Liver (tissue), 8 donors: ENCODE measurements at regions not wholly inside any gene's neighbourhood (a gene's known extent, or its start where the extent isn't known, plus 50 kb on each side); places are given as distances from the start of the nearest gene placed in this dataset.

Experiments used
- DNase-seq: peaks from one replicate; pipeline ENCODE4 v3.0.0-alpha.2; 2017; ENCODE audit warnings: low spot score
- H3K27ac ChIP-seq, 2 donors: one replicate each; pipeline ENCODE4 v1.7.0; 2013; ENCODE audit warnings: inconsistent platforms in 2 of 2, low read length in 2 of 2, control low read depth in 1 of 2, low read depth in 1 of 2, mild to moderate bottlenecking in 1 of 2
- H3K27me3 ChIP-seq, 4 donors: one replicate each; pipeline versions ENCODE4 v1.6.1 to v1.7.0; 2013; ENCODE audit warnings: low read length in 3 of 4, inconsistent platforms in 1 of 4, mild to moderate bottlenecking in 1 of 4, moderate library complexity in 1 of 4; ENCODE audit not compliant: control insufficient read depth in 4 of 4, insufficient read depth in 4 of 4
- H3K36me3 ChIP-seq, 4 donors: one replicate each; pipeline versions ENCODE4 v1.6.1 to v1.7.0; 2013; ENCODE audit warnings: low read length in 3 of 4, mild to moderate bottlenecking in 3 of 4, low read depth in 1 of 4, moderate library complexity in 1 of 4; ENCODE audit not compliant: control insufficient read depth in 4 of 4, insufficient read depth in 3 of 4
- H3K4me1 ChIP-seq, 4 donors: one replicate each; pipeline versions ENCODE4 v1.6.1 to v1.7.0; 2013; ENCODE audit warnings: low read length in 3 of 4, mild to moderate bottlenecking in 3 of 4, moderate library complexity in 1 of 4; ENCODE audit not compliant: control insufficient read depth in 4 of 4, insufficient read depth in 4 of 4
- H3K4me3 ChIP-seq, 3 donors: one replicate each; pipeline versions ENCODE4 v1.6.1 to v1.7.0; 2013; ENCODE audit warnings: low read length in 3 of 3, control low read depth in 1 of 3, low read depth in 1 of 3, mild to moderate bottlenecking in 1 of 3
- H3K9ac ChIP-seq, 2 donors: one replicate each; pipeline ENCODE4 v1.7.0; 2013; ENCODE audit warnings: low read length in 2 of 2, mild to moderate bottlenecking in 2 of 2, moderate library complexity in 2 of 2, control low read depth in 1 of 2, low read depth in 1 of 2
- H3K9me3 ChIP-seq, 4 donors: one replicate each; pipeline versions ENCODE4 v1.6.1 to v1.7.0; 2013; ENCODE audit warnings: low read length in 3 of 4; ENCODE audit not compliant: control insufficient read depth in 4 of 4
- EGR1 ChIP-seq, 2 donors: IDR thresholded peaks; 2 replicates each; pipeline ENCODE4 v1.6.1; 2016 to 2018; ENCODE audit warnings: antibody characterized with exemption in 2 of 2, low read depth in 2 of 2
- FOXA1 ChIP-seq: IDR thresholded peaks from 2 replicates; pipeline ENCODE4 v1.6.1; 2016; ENCODE audit warnings: antibody characterized with exemption
- GABPA ChIP-seq, 2 donors: IDR thresholded peaks in 1 of 2; conservative IDR thresholded peaks in 1 of 2; 2 replicates each; pipeline ENCODE4 v1.6.1; 2016; ENCODE audit warnings: antibody characterized with exemption in 2 of 2, mild to moderate bottlenecking in 1 of 2, moderate library complexity in 1 of 2
- HNF4A ChIP-seq, 2 donors: conservative IDR thresholded peaks; 2 replicates each; pipeline ENCODE4 v1.6.1; 2016; ENCODE audit warnings: antibody characterized with exemption in 2 of 2, mild to moderate bottlenecking in 2 of 2
- HNF4G ChIP-seq: IDR thresholded peaks from 2 replicates; pipeline ENCODE4 v1.6.1; 2016; ENCODE audit warnings: antibody characterized with exemption
- JUND ChIP-seq, 2 donors: IDR thresholded peaks; 2 replicates each; pipeline ENCODE4 v1.6.1; 2016; ENCODE audit warnings: antibody characterized with exemption in 2 of 2
- NR2F2 ChIP-seq: IDR thresholded peaks from 2 replicates; pipeline ENCODE4 v1.6.1; 2016; ENCODE audit warnings: antibody characterized with exemption
- RAD21 ChIP-seq, 2 donors: IDR thresholded peaks; 2 replicates each; pipeline ENCODE4 v1.6.1; 2016; ENCODE audit warnings: antibody characterized with exemption in 2 of 2, mild to moderate bottlenecking in 2 of 2
- RXRA ChIP-seq, 2 donors: IDR thresholded peaks; 2 replicates each; pipeline ENCODE4 v1.6.1; 2017 to 2018; ENCODE audit warnings: antibody characterized with exemption in 2 of 2, mild to moderate bottlenecking in 1 of 2
- TAF1 ChIP-seq: conservative IDR thresholded peaks from 2 replicates; pipeline ENCODE4 v1.6.1; 2016; ENCODE audit warnings: antibody characterized with exemption, mild to moderate bottlenecking
- YY1 ChIP-seq: IDR thresholded peaks from 2 replicates; pipeline ENCODE4 v1.6.1; 2016; ENCODE audit warnings: antibody characterized with exemption, mild to moderate bottlenecking
- WGBS: extraction: QIAGEN DNeasy Blood & Tissue Kit; methylation state at CpG from one replicate; pipeline ENCODE4 v1.1.7; 2013; 5-methylcytosine and 5-hydroxymethylcytosine counted together
- TF ChIP-seq, protein P1 (sequence below): fragments of 150-350 bp; IDR thresholded peaks from 2 replicates; pipeline ENCODE4 v1.5.1; 2017; ENCODE audit warnings: improper control_type of control experiment, low read depth, low read length; ENCODE audit not compliant: missing input control
- TF ChIP-seq, protein P2 (sequence below): IDR thresholded peaks from 2 replicates; pipeline ENCODE4 v1.6.1; 2016; ENCODE audit warnings: antibody characterized with exemption
- TF ChIP-seq, protein P3 (sequence below): IDR thresholded peaks from 2 replicates; pipeline ENCODE4 v1.6.1; 2016; ENCODE audit warnings: antibody characterized with exemption
- TF ChIP-seq, protein P4 (sequence below): IDR thresholded peaks from 2 replicates; pipeline ENCODE4 v1.6.1; 2016; ENCODE audit warnings: antibody characterized with exemption
- donor health status: healthy.
- donor health status: healthy.
- donor health status: healthy.
- donor health status: healthy.
- donor health status: healthy.

DNA sequence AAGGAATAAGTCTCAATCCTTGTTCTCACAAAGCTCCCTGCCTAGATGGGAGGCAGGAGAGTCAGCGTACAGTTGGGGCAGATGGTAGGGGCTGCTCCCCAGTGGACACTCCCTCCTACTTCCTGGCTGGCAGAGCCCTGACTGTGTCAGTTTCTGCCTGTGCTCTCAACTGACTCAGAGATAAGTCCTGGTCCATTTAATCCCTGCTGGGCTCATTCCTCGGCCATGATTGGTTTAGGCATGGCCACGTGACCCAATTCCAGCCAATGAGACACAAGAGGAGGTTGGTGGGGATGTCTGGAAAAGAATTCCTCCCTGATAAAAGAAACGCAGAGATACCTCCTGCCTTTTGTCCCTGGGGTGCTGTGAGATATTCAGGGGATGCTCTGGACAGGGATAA lies 118.1 kb upstream of the SLC6A11 start:
- Histone ChIP-seq H3K36me3 (no peaks in the 10 kb centered on the region), H3K27ac (no peak overlapping the region), H3K9ac (no peak overlapping the region), H3K4me3 (no peak overlapping the region), H3K9me3 (no peaks in the 10 kb centered on the region), H3K27me3 (no peaks in the 10 kb centered on the region), H3K4me1 (peaks cover 0 to 5% (median 3%) of the 10 kb centered on the region in 4 donors)
- no peak for DNase-seq
- TF ChIP-seq, protein P1, sequence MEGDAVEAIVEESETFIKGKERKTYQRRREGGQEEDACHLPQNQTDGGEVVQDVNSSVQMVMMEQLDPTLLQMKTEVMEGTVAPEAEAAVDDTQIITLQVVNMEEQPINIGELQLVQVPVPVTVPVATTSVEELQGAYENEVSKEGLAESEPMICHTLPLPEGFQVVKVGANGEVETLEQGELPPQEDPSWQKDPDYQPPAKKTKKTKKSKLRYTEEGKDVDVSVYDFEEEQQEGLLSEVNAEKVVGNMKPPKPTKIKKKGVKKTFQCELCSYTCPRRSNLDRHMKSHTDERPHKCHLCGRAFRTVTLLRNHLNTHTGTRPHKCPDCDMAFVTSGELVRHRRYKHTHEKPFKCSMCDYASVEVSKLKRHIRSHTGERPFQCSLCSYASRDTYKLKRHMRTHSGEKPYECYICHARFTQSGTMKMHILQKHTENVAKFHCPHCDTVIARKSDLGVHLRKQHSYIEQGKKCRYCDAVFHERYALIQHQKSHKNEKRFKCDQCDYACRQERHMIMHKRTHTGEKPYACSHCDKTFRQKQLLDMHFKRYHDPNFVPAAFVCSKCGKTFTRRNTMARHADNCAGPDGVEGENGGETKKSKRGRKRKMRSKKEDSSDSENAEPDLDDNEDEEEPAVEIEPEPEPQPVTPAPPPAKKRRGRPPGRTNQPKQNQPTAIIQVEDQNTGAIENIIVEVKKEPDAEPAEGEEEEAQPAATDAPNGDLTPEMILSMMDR = no peak
- no peak for TF ChIP-seq NR2F2
- TF ChIP-seq, protein P2, sequence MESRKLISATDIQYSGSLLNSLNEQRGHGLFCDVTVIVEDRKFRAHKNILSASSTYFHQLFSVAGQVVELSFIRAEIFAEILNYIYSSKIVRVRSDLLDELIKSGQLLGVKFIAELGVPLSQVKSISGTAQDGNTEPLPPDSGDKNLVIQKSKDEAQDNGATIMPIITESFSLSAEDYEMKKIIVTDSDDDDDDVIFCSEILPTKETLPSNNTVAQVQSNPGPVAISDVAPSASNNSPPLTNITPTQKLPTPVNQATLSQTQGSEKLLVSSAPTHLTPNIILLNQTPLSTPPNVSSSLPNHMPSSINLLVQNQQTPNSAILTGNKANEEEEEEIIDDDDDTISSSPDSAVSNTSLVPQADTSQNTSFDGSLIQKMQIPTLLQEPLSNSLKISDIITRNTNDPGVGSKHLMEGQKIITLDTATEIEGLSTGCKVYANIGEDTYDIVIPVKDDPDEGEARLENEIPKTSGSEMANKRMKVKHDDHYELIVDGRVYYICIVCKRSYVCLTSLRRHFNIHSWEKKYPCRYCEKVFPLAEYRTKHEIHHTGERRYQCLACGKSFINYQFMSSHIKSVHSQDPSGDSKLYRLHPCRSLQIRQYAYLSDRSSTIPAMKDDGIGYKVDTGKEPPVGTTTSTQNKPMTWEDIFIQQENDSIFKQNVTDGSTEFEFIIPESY = no peak
- TF ChIP-seq RXRA (IDR thresholded peaks at IDR 0.05) = no peak
- no peak for TF ChIP-seq JUND (IDR thresholded peaks at IDR 0.05)
- TF ChIP-seq YY1 = no peak
- TF ChIP-seq FOXA1 = no peak
- WGBS = 77% methylated on average over 4 of the region's 4 CpGs

DNA sequence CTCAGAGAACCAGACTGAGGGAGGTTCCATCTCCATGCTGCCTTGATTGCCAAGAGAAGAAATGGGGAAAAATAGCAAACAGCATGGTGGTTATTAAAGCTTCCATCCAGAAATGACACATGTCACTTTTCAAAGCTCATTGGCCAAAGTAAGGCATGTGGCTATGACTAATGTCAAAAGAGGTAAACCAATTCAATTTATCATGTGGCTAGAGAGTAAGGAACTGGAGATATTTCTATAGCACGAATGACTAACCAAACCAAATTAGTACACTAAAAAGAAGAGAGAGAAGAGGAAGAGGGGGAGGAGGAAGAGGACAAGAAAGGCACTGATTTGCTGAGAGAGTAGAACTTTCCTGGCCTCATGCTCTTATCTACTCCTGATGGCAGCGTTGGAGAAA lies 115.2 kb upstream of the SLC6A11 start:
- DNase-seq = no peak
- H3K27me3 ChIP-seq = no peaks in the 10 kb centered on the region
- no peak overlapping the region for H3K27ac ChIP-seq

DNA sequence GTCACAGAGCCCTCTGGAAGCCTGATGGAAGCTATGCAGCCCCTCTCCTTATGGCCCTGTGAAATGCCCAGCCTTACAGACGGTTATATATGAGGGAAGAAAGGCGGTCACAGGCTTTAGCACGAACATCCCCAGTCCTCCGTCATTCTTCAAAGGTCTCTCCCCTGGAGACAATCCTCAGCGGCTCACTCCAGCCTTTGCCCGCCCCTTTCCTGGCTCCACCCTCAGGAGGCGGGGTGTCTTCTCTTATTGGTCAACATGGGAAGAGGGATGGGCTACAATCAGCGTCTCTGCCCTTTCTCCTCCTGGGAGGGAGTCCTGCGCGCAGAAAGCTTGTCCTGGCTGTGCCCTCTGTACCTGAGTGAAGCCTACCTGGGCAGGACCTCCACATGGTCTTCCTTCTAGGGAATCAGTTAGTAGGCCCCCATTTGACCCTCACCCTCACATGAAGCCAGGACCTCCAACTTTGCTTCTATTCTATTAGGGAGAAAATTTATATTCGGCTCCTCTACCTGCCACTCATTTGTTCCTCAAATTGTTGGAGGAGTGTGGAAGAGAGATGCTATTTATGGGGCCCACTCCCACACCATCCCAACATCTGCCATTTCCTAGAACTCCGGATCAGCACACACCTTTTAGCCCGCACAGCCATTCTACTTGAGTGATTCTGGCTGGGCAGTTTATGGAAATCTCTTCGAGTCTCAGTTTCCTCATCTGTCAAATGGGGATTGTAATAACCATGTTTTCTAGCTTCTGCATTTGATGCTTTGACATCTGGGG lies 112.9 kb upstream of the SLC6A11 start:
- 46% methylated on average over 14 of the region's 14 CpGs for WGBS
- H3K9me3 ChIP-seq = no peaks in the 10 kb centered on the region
- TF ChIP-seq JUND (IDR thresholded peaks at IDR 0.05) = no peak
- TF ChIP-seq RXRA (IDR thresholded peaks at IDR 0.05) = no peak
- no peak for TF ChIP-seq GABPA (IDR thresholded peaks at IDR 0.05 in 1 of 2, conservative IDR thresholded peaks at IDR 0.05 in 1 of 2)
- no peak for TF ChIP-seq NR2F2
- no peak for TF ChIP-seq RAD21 (IDR thresholded peaks at IDR 0.05)
- no peak for TF ChIP-seq HNF4G
- TF ChIP-seq, protein P3, sequence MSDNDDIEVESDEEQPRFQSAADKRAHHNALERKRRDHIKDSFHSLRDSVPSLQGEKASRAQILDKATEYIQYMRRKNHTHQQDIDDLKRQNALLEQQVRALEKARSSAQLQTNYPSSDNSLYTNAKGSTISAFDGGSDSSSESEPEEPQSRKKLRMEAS = no peak
- no peak for TF ChIP-seq FOXA1
- TF ChIP-seq, protein P4, sequence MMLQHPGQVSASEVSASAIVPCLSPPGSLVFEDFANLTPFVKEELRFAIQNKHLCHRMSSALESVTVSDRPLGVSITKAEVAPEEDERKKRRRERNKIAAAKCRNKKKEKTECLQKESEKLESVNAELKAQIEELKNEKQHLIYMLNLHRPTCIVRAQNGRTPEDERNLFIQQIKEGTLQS = no peak
- TF ChIP-seq, protein P2 = no peak
- no peak for TF ChIP-seq YY1
- TF ChIP-seq HNF4A (conservative IDR thresholded peaks at IDR 0.05) = no peak
- no peak for TF ChIP-seq EGR1 (IDR thresholded peaks at IDR 0.05; ENCODE audit: low read depth in 2 of 2)

More for the DNA sequence above, 115.2 kb upstream of the SLC6A11 start:
- WGBS = 79% methylated on average over 2 of the region's 2 CpGs
- Histone ChIP-seq H3K9me3 (no peaks in the 10 kb centered on the region), H3K4me1 (no peaks in the 10 kb centered on the region), H3K36me3 (no peaks in the 10 kb centered on the region), H3K4me3 (no peak overlapping the region), H3K9ac (no peak overlapping the region)
- TF ChIP-seq TAF1 (no peak), EGR1 (IDR thresholded peaks at IDR 0.05; ENCODE audit: low read depth in 2 of 2) (no peak), RAD21 (IDR thresholded peaks at IDR 0.05) (no peak), HNF4G (no peak)
- TF ChIP-seq, protein P2 = no peak

More for the DNA sequence above, 112.9 kb upstream of the SLC6A11 start:
- H3K9ac ChIP-seq = no peak overlapping the region
- peak; percentile 50 for DNase-seq
- H3K4me3 ChIP-seq = no peak overlapping the region
- no peaks in the 10 kb centered on the region for H3K36me3 ChIP-seq
- H3K4me1 ChIP-seq = peaks cover 0 to 4% (median 3%) of the 10 kb centered on the region in 4 donors
- H3K27me3 ChIP-seq = peaks cover 0 to 11% (median 5%) of the 10 kb centered on the region in 4 donors
- H3K27ac ChIP-seq = no peak overlapping the region
